Muscle of leg (tissue), 3 donors: ENCODE measurements at regions not wholly inside any gene's neighbourhood (a gene's known extent, or its start where the extent isn't known, plus 50 kb on each side); places are given as distances from the start of the nearest gene placed in this dataset.
A peak's percentile ranks its signal among the peaks of the same experiment; 100 is the strongest.

Experiments used
- DNase-seq: peaks from one replicate; pipeline ENCODE4 v3.0.0; 2013
- H3K27ac ChIP-seq: one replicate; pipeline ENCODE4 v1.5.1; 2013; ENCODE audit warnings: mild to moderate bottlenecking, low read length, control low read depth
- H3K27me3 ChIP-seq: one replicate; pipeline ENCODE4 v1.6.1; 2013; ENCODE audit warnings: low read length; ENCODE audit not compliant: control insufficient read depth, insufficient read depth
- H3K36me3 ChIP-seq: one replicate; pipeline ENCODE4 v1.6.1; 2013; ENCODE audit warnings: low read length; ENCODE audit not compliant: control insufficient read depth, insufficient read depth
- H3K4me1 ChIP-seq: one replicate; pipeline ENCODE4 v1.6.1; 2013; ENCODE audit warnings: low read length; ENCODE audit not compliant: control insufficient read depth, insufficient read depth
- H3K4me3 ChIP-seq: one replicate; pipeline ENCODE4 v1.5.1; 2013; ENCODE audit warnings: low read length, control low read depth
- H3K9me3 ChIP-seq: replicated peaks from 2 replicates; pipeline ENCODE4 v1.6.1; 2013; ENCODE audit warnings: low read depth, low read length; ENCODE audit not compliant: control insufficient read depth
- WGBS: methylation state at CpG from one replicate; pipeline ENCODE4 v1.1.5; 2013; ENCODE audit warnings: missing lambda C conversion rate; ENCODE audit not compliant: insufficient coverage; 5-methylcytosine and 5-hydroxymethylcytosine counted together

GRCh38 chr3:117017135-117017894, 307.7 kb downstream of the TUSC7 start:
- Histone ChIP-seq H3K4me1 (no peaks in the 10 kb centered on the region), H3K36me3 (no peaks in the 10 kb centered on the region), H3K27ac (no peak overlapping the region), H3K4me3 (no peak overlapping the region), H3K9me3 (no peaks in the 10 kb centered on the region), H3K27me3 (peaks cover 3% of the 10 kb centered on the region)
- no peak for DNase-seq
- 32% methylated on average over 3 of the region's 7 CpGs for WGBS

- Histone ChIP-seq H3K27ac (no peak overlapping the region), H3K36me3 (no peaks in the 10 kb centered on the region), H3K4me3 (no peak overlapping the region), H3K9me3 (no peaks in the 10 kb centered on the region), H3K4me1 (no peaks in the 10 kb centered on the region), H3K27me3 (peaks cover 3% of the 10 kb centered on the region)
- WGBS = 33% methylated on average over 1 of the region's 5 CpGs
- DNase-seq = peak; percentile 35
Observed at GRCh38 chr3:117018655-117019054, 309.1 kb downstream of the TUSC7 start.

GRCh38 chr3:117019082-117019713, 309.6 kb downstream of the TUSC7 start:
- H3K4me3 ChIP-seq = no peak overlapping the region
- WGBS = 0% methylated on average over 2 of the region's 7 CpGs
- peak; percentile 84 for DNase-seq
- H3K27me3 ChIP-seq = peaks cover 3% of the 10 kb centered on the region
- no peaks in the 10 kb centered on the region for H3K4me1 ChIP-seq
- no peaks in the 10 kb centered on the region for H3K36me3 ChIP-seq
- no peak overlapping the region for H3K27ac ChIP-seq
- H3K9me3 ChIP-seq = no peaks in the 10 kb centered on the region

- Histone ChIP-seq H3K4me3 (no peak overlapping the region), H3K27ac (no peak overlapping the region), H3K9me3 (no peaks in the 10 kb centered on the region), H3K27me3 (no peaks in the 10 kb centered on the region), H3K36me3 (no peaks in the 10 kb centered on the region), H3K4me1 (no peaks in the 10 kb centered on the region)
- 96% methylated on average over 22 of the region's 22 CpGs for WGBS
- DNase-seq = no peak
Observed at GRCh38 chr3:117026401-117026800, 316.8 kb downstream of the TUSC7 start.

GRCh38 chr3:117035745-117036144, 326.2 kb downstream of the TUSC7 start:
- no peak overlapping the region for H3K4me3 ChIP-seq
- no peak overlapping the region for H3K27ac ChIP-seq
- H3K4me1 ChIP-seq = peaks cover 3% of the 10 kb centered on the region
- no peaks in the 10 kb centered on the region for H3K36me3 ChIP-seq
- H3K9me3 ChIP-seq = no peaks in the 10 kb centered on the region
- no peaks in the 10 kb centered on the region for H3K27me3 ChIP-seq
- peak; percentile 44 for DNase-seq

GRCh38 chr3:117036259-117036799, 326.8 kb downstream of the TUSC7 start:
- DNase-seq = peak; percentile 84
- H3K4me1 ChIP-seq = peaks cover 3% of the 10 kb centered on the region
- H3K4me3 ChIP-seq = no peak overlapping the region
- no peaks in the 10 kb centered on the region for H3K27me3 ChIP-seq
- H3K27ac ChIP-seq = peak overlapping the region; percentile 53
- no CpG with 5 or more reads among the region's 4 CpGs for WGBS
- no peaks in the 10 kb centered on the region for H3K9me3 ChIP-seq
- no peaks in the 10 kb centered on the region for H3K36me3 ChIP-seq

- 0% methylated on average over 1 of the region's 1 CpG for WGBS
- no peak overlapping the region for H3K27ac ChIP-seq
- no peaks in the 10 kb centered on the region for H3K27me3 ChIP-seq
- H3K36me3 ChIP-seq = no peaks in the 10 kb centered on the region
- no peaks in the 10 kb centered on the region for H3K4me1 ChIP-seq
- peak; percentile 9 for DNase-seq
- H3K4me3 ChIP-seq = no peak overlapping the region
- no peaks in the 10 kb centered on the region for H3K9me3 ChIP-seq
Observed at GRCh38 chr3:117045143-117045542, 335.6 kb downstream of the TUSC7 start.

- no peak for DNase-seq
- Histone ChIP-seq H3K27ac (no peak overlapping the region), H3K4me3 (no peak overlapping the region), H3K4me1 (no peaks in the 10 kb centered on the region), H3K27me3 (no peaks in the 10 kb centered on the region), H3K9me3 (no peaks in the 10 kb centered on the region), H3K36me3 (no peaks in the 10 kb centered on the region)
Observed at GRCh38 chr3:117047951-117048705, 338.5 kb downstream of the TUSC7 start.

- no peak overlapping the region for H3K27ac ChIP-seq
- H3K4me1 ChIP-seq = no peaks in the 10 kb centered on the region
- DNase-seq = no peak
- H3K9me3 ChIP-seq = no peaks in the 10 kb centered on the region
- 80% methylated on average over 2 of the region's 5 CpGs for WGBS
- no peaks in the 10 kb centered on the region for H3K27me3 ChIP-seq
- H3K4me3 ChIP-seq = no peak overlapping the region
- H3K36me3 ChIP-seq = no peaks in the 10 kb centered on the region
Observed at GRCh38 chr3:117052395-117052794, 342.8 kb downstream of the TUSC7 start.

- H3K27ac ChIP-seq = no peak overlapping the region
- no peaks in the 10 kb centered on the region for H3K9me3 ChIP-seq
- WGBS = no CpG with 5 or more reads among the region's 2 CpGs
- H3K27me3 ChIP-seq = no peaks in the 10 kb centered on the region
- DNase-seq = peak; percentile 36
- H3K4me1 ChIP-seq = no peaks in the 10 kb centered on the region
- H3K4me3 ChIP-seq = no peak overlapping the region
- H3K36me3 ChIP-seq = no peaks in the 10 kb centered on the region
Observed at GRCh38 chr3:117054556-117054955, 345.0 kb downstream of the TUSC7 start.
